ENCODE measurements at regions not wholly inside any gene's neighbourhood (a gene's known extent, or its start where the extent isn't known, plus 50 kb on each side); places are given as distances from the start of the nearest gene placed in this dataset.

DNA sequence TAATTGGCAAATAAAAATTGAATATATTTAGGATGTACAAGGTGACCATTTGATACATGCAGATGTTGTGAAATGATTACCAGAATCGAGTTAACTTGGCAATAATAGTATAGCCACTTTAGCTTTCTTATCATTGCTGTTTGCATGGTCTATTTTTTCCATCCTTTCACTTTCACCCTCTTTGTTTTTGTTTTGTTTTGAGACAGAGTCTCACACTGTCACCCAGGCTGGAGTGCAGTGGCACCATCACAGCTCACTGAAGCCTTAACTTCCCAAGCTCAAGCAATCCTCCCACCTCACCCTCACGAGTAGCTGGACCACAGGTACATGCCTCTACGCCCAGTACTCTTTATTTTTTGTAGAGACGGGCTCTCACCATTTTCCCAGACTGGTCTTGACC, 218.6 kb upstream of the ADGRL3 start:
- H3K4me2 ChIP-seq (ENCODE audit: insufficient read depth, low read length), result no peak overlapping the region
- TF ChIP-seq, protein P1, sequence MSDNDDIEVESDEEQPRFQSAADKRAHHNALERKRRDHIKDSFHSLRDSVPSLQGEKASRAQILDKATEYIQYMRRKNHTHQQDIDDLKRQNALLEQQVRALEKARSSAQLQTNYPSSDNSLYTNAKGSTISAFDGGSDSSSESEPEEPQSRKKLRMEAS (IDR thresholded peaks at IDR 0.05; ENCODE audit: insufficient read depth, insufficient read length), result no peak
- no peak for TF ChIP-seq JUN (IDR thresholded peaks at IDR 0.05; ENCODE audit: borderline replicate concordance, insufficient read depth, insufficient read length, low read depth)
- no peak for TF ChIP-seq POLR2AphosphoS5 (IDR thresholded peaks at IDR 0.05; ENCODE audit: insufficient read depth, low read depth, low read length)
- no peak for TF ChIP-seq MYC (IDR thresholded peaks at IDR 0.05; ENCODE audit: low read depth, low read length)
- no peak for TF ChIP-seq POLR2A (IDR thresholded peaks at IDR 0.05; ENCODE audit: low read depth, low read length)
- H3K27me3 ChIP-seq (ENCODE audit: control insufficient read depth in 2 of 2, insufficient read depth in 2 of 2, low read length in 2 of 2), result no peaks in the 10 kb centered on the region
- intact Hi-C loops (cut with micrococcal nuclease), result no loop called here
- no peak for FAIRE-seq
- H3K9me3 ChIP-seq (replicated peaks; ENCODE audit: control insufficient read depth, insufficient read depth, low read length), result peaks cover 3% of the 10 kb centered on the region
- no peak for DNase-seq (ENCODE audit: low read depth, low spot score)
- H4K20me1 ChIP-seq (replicated peaks; ENCODE audit: control insufficient read depth, extremely low read depth, insufficient read depth, low read length), result no peaks in the 10 kb centered on the region
- no peaks in the 10 kb centered on the region for H3K9me1 ChIP-seq (replicated peaks; ENCODE audit: control insufficient read depth, extremely low read depth, insufficient read depth, low read length)
- H3K4me1 ChIP-seq (ENCODE audit: control insufficient read depth, extremely low read depth, insufficient read depth, low read length), result no peaks in the 10 kb centered on the region
- dilution Hi-C loops (cut with MboI; ENCODE audit: extremely low pct_ligation_motif_present, low sequenced_read_pairs), result no loop called here
- H3K9ac ChIP-seq (replicated peaks; ENCODE audit: extremely low read depth, insufficient read depth, low read length), result no peak overlapping the region
- H3K4me3 ChIP-seq (replicated peaks in 1 of 3; ENCODE audit: insufficient read depth in 1 of 3, low read depth in 1 of 3, low read length in 3 of 3), result no peak overlapping the region
- no peak overlapping the region for H3K27ac ChIP-seq (ENCODE audit: insufficient read depth, low read depth, low read length)
- H2AFZ ChIP-seq (ENCODE audit: low read depth, low read length), result no peak overlapping the region
- H3K79me2 ChIP-seq (ENCODE audit: control insufficient read depth, insufficient read depth, low read length), result no peaks in the 10 kb centered on the region
- ChIA-PET POLR2A (no interaction called here), CTCF (no interaction called here)
- BruUV-seq (replicated peaks), result no TSS peak
- H3K36me3 ChIP-seq (ENCODE audit: control insufficient read depth in 2 of 2, extremely low read depth in 1 of 2, insufficient read depth in 2 of 2, low read length in 2 of 2), result no peaks in the 10 kb centered on the region

DNA sequence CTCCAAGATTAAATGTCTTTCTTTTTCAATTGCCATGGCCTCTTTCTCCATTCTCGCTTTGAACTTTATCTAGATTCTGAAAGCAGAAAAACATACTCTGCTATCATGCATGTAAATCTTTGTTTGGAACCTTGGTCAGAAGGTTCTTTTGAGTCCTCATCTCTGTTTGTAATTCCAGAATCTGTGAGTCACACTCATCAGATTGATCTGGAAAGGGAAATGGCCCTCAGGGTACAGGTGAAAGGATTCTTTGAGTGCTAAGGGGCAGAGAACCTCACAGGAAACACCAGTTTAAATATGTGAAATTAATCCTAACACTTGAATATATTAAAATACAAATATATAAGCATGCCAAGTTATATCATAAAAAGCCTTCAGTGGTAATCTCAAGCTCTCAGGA, 211.0 kb upstream of the ADGRL3 start:
- no peaks in the 10 kb centered on the region for H3K36me3 ChIP-seq (ENCODE audit: control insufficient read depth in 2 of 2, extremely low read depth in 1 of 2, insufficient read depth in 2 of 2, low read length in 2 of 2)
- no peaks in the 10 kb centered on the region for H3K9me1 ChIP-seq (replicated peaks; ENCODE audit: control insufficient read depth, extremely low read depth, insufficient read depth, low read length)
- BruUV-seq (replicated peaks), result no TSS peak
- H4K20me1 ChIP-seq (replicated peaks; ENCODE audit: control insufficient read depth, extremely low read depth, insufficient read depth, low read length), result no peaks in the 10 kb centered on the region
- intact Hi-C loops (cut with micrococcal nuclease) (no loop called here), dilution Hi-C loops (cut with MboI; ENCODE audit: extremely low pct_ligation_motif_present, low sequenced_read_pairs) (no loop called here)
- H3K9ac ChIP-seq (replicated peaks; ENCODE audit: extremely low read depth, insufficient read depth, low read length), result no peak overlapping the region
- TF ChIP-seq, protein P1 (IDR thresholded peaks at IDR 0.05; ENCODE audit: insufficient read depth, insufficient read length), result no peak
- TF ChIP-seq FOS (IDR thresholded peaks at IDR 0.05; ENCODE audit: borderline replicate concordance, insufficient read depth, low read length) (no peak), POLR2AphosphoS5 (IDR thresholded peaks at IDR 0.05; ENCODE audit: insufficient read depth, low read depth, low read length) (no peak), MYC (IDR thresholded peaks at IDR 0.05; ENCODE audit: low read depth, low read length) (no peak), EZH2 (IDR thresholded peaks at IDR 0.05; ENCODE audit: borderline replicate concordance, low read depth, low read length, severe bottlenecking) (no peak), JUN (IDR thresholded peaks at IDR 0.05; ENCODE audit: borderline replicate concordance, insufficient read depth, insufficient read length, low read depth) (no peak), POLR2A (IDR thresholded peaks at IDR 0.05; ENCODE audit: low read depth, low read length) (no peak), GATA2 (IDR thresholded peaks at IDR 0.05; ENCODE audit: insufficient read depth, insufficient read length, low read depth, low read length) (no peak)
- TF ChIP-seq, protein P2, sequence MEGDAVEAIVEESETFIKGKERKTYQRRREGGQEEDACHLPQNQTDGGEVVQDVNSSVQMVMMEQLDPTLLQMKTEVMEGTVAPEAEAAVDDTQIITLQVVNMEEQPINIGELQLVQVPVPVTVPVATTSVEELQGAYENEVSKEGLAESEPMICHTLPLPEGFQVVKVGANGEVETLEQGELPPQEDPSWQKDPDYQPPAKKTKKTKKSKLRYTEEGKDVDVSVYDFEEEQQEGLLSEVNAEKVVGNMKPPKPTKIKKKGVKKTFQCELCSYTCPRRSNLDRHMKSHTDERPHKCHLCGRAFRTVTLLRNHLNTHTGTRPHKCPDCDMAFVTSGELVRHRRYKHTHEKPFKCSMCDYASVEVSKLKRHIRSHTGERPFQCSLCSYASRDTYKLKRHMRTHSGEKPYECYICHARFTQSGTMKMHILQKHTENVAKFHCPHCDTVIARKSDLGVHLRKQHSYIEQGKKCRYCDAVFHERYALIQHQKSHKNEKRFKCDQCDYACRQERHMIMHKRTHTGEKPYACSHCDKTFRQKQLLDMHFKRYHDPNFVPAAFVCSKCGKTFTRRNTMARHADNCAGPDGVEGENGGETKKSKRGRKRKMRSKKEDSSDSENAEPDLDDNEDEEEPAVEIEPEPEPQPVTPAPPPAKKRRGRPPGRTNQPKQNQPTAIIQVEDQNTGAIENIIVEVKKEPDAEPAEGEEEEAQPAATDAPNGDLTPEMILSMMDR (IDR thresholded peaks at IDR 0.05; ENCODE audit: extremely low read depth in 1 of 2, insufficient read depth in 1 of 2, low read depth in 1 of 2, low read length in 2 of 2), result no peak
- H3K4me3 ChIP-seq (replicated peaks in 1 of 3; ENCODE audit: insufficient read depth in 1 of 3, low read depth in 1 of 3, low read length in 3 of 3), result no peak overlapping the region
- FAIRE-seq (no peak), DNase-seq (ENCODE audit: low read depth, low spot score) (no peak)
- no peaks in the 10 kb centered on the region for H3K9me3 ChIP-seq (replicated peaks; ENCODE audit: control insufficient read depth, insufficient read depth, low read length)
- H2AFZ ChIP-seq (ENCODE audit: low read depth, low read length), result no peak overlapping the region
- H3K27ac ChIP-seq (ENCODE audit: insufficient read depth, low read depth, low read length), result no peak overlapping the region
- H3K4me2 ChIP-seq (ENCODE audit: insufficient read depth, low read length), result no peak overlapping the region
- H3K79me2 ChIP-seq (ENCODE audit: control insufficient read depth, insufficient read depth, low read length), result no peaks in the 10 kb centered on the region
- POLR2A ChIA-PET, result no interaction called here
- H3K27me3 ChIP-seq (ENCODE audit: control insufficient read depth in 2 of 2, insufficient read depth in 2 of 2, low read length in 2 of 2), result no peaks in the 10 kb centered on the region
- H3K4me1 ChIP-seq (ENCODE audit: control insufficient read depth, extremely low read depth, insufficient read depth, low read length), result no peaks in the 10 kb centered on the region
- CTCF ChIA-PET, result no interaction called here
